GM12864 (cell line): ENCODE measurements at regions not wholly inside any gene's neighbourhood (a gene's known extent, or its start where the extent isn't known, plus 50 kb on each side); places are given as distances from the start of the nearest gene placed in this dataset.

ENCODE experiments used
- DNase-seq: peaks from one replicate; pipeline ENCODE4 v3.0.0-alpha.2; 2011; ENCODE audit warnings: low read depth
- H3K4me3 ChIP-seq: 2 replicates; pipeline ENCODE4 v1.5.1; 2011; ENCODE audit warnings: mild to moderate bottlenecking, low read depth, low read length, control low read depth
- CTCF ChIP-seq: IDR thresholded peaks from 2 replicates; pipeline ENCODE4 v1.5.1; 2011; ENCODE audit warnings: low read depth, mild to moderate bottlenecking, moderate library complexity, low read length, control low read depth, inconsistent platforms; ENCODE audit errors: missing control alignments

- no peak for TF ChIP-seq CTCF
- no peak for DNase-seq
Measured at GRCh38 chr4:45701621-45702020, 422.2 kb downstream of the GABRG1 start.

GRCh38 chr4:45693746-45694145 lies 430.1 kb downstream of the GABRG1 start:
- TF ChIP-seq CTCF = no peak
- no peak overlapping the region for H3K4me3 ChIP-seq
- no peak for DNase-seq

More at GRCh38 chr4:45701621-45702020, 422.2 kb downstream of the GABRG1 start:
- H3K4me3 ChIP-seq = no peak overlapping the region

- no peak for DNase-seq
- TF ChIP-seq CTCF = no peak
- H3K4me3 ChIP-seq = no peak overlapping the region
Measured at GRCh38 chr4:45692131-45692735, 431.6 kb downstream of the GABRG1 start.

GRCh38 chr4:45688341-45688740 lies 435.5 kb downstream of the GABRG1 start:
- no peak overlapping the region for H3K4me3 ChIP-seq
- TF ChIP-seq CTCF = no peak
- no peak for DNase-seq

- no peak for DNase-seq
- no peak overlapping the region for H3K4me3 ChIP-seq
- TF ChIP-seq CTCF = no peak
Measured at GRCh38 chr4:45679411-45679810, 444.4 kb downstream of the GABRG1 start.

- no peak for DNase-seq
- H3K4me3 ChIP-seq = no peak overlapping the region
- no peak for TF ChIP-seq CTCF
Measured at GRCh38 chr4:45668128-45668527, 455.7 kb downstream of the GABRG1 start.

GRCh38 chr4:45663628-45664081 lies 460.2 kb downstream of the GABRG1 start:
- no peak for TF ChIP-seq CTCF
- no peak overlapping the region for H3K4me3 ChIP-seq
- no peak for DNase-seq
